ENCODE measurements at regions not wholly inside any gene's neighbourhood (a gene's known extent, or its start where the extent isn't known, plus 50 kb on each side); places are given as distances from the start of the nearest gene placed in this dataset.
"Not testable (repeated sequence)": the region's sequence is repeated elsewhere in the genome, so short reads cannot be mapped to it uniquely, and the experiment has no call there.

GRCh38 chr22:16730894-16731293, 94.3 kb downstream of the XKR3 start:
- ATAC-seq; H3K4me3 ChIP-seq (ENCODE audit: low read length); H3K4me1 ChIP-seq (ENCODE audit: control insufficient read depth, insufficient read depth, low read length); H3K9me3 ChIP-seq (ENCODE audit: control insufficient read depth, low read length); DNase-seq; H3K27ac ChIP-seq (ENCODE audit: low read length); H3K27me3 ChIP-seq (ENCODE audit: control insufficient read depth, insufficient read depth); intact Hi-C loops (cut with DNase I): not testable (repeated sequence)
- 90% methylated on average over 4 of the region's 4 CpGs for WGBS

GRCh38 chr22:16727491-16727890, 97.7 kb downstream of the XKR3 start:
- 28% methylated on average over 1 of the region's 1 CpG for WGBS
- H3K27ac ChIP-seq (ENCODE audit: low read length); H3K4me1 ChIP-seq (ENCODE audit: control insufficient read depth, insufficient read depth, low read length); H3K4me3 ChIP-seq (ENCODE audit: low read length); DNase-seq; H3K9me3 ChIP-seq (ENCODE audit: control insufficient read depth, low read length); intact Hi-C loops (cut with DNase I); H3K27me3 ChIP-seq (ENCODE audit: control insufficient read depth, insufficient read depth); ATAC-seq: not testable (repeated sequence)

GRCh38 chr22:16723241-16723640, 102.0 kb downstream of the XKR3 start:
- intact Hi-C loops (cut with DNase I); H3K9me3 ChIP-seq (ENCODE audit: control insufficient read depth, low read length); H3K27ac ChIP-seq (ENCODE audit: low read length); H3K4me1 ChIP-seq (ENCODE audit: control insufficient read depth, insufficient read depth, low read length); ATAC-seq; H3K27me3 ChIP-seq (ENCODE audit: control insufficient read depth, insufficient read depth); DNase-seq; H3K4me3 ChIP-seq (ENCODE audit: low read length): not testable (repeated sequence)
- WGBS = 62% methylated on average over 4 of the region's 4 CpGs

- H3K4me1 ChIP-seq (ENCODE audit: control insufficient read depth, insufficient read depth, low read length); ATAC-seq; H3K4me3 ChIP-seq (ENCODE audit: low read length); intact Hi-C loops (cut with DNase I); H3K9me3 ChIP-seq (ENCODE audit: control insufficient read depth, low read length); H3K27me3 ChIP-seq (ENCODE audit: control insufficient read depth, insufficient read depth); H3K27ac ChIP-seq (ENCODE audit: low read length); DNase-seq: not testable (repeated sequence)
- 25% methylated on average over 3 of the region's 3 CpGs for WGBS
These were observed 102.6 kb downstream of the XKR3 start for GRCh38 chr22:16722564-16722963.

- ATAC-seq (no peak), DNase-seq (no peak)
- WGBS = 64% methylated on average over 4 of the region's 4 CpGs
- no peak overlapping the region for H3K4me3 ChIP-seq (ENCODE audit: low read length)
- H3K9me3 ChIP-seq (ENCODE audit: control insufficient read depth, low read length) = no peaks in the 10 kb centered on the region
- H3K27me3 ChIP-seq (ENCODE audit: control insufficient read depth, insufficient read depth) = no peaks in the 10 kb centered on the region
- no peaks in the 10 kb centered on the region for H3K4me1 ChIP-seq (ENCODE audit: control insufficient read depth, insufficient read depth, low read length)
- no peak overlapping the region for H3K27ac ChIP-seq (ENCODE audit: low read length)
- intact Hi-C loops (cut with DNase I) = no loop called here
These were observed 103.2 kb downstream of the XKR3 start for GRCh38 chr22:16721961-16722360.

- no peak overlapping the region for H3K4me3 ChIP-seq (ENCODE audit: low read length)
- no peaks in the 10 kb centered on the region for H3K4me1 ChIP-seq (ENCODE audit: control insufficient read depth, insufficient read depth, low read length)
- intact Hi-C loops (cut with DNase I) = no loop called here
- DNase-seq (peak in 2 of 3 donors; percentile 33 to 40), ATAC-seq (no peak)
- WGBS = 17% methylated on average over 35 of the region's 35 CpGs
- no peaks in the 10 kb centered on the region for H3K27me3 ChIP-seq (ENCODE audit: control insufficient read depth, insufficient read depth)
- no peaks in the 10 kb centered on the region for H3K9me3 ChIP-seq (ENCODE audit: control insufficient read depth, low read length)
- H3K27ac ChIP-seq (ENCODE audit: low read length) = no peak overlapping the region
These were observed 107.3 kb downstream of the XKR3 start for GRCh38 chr22:16717699-16718558.

- H3K27ac ChIP-seq (ENCODE audit: low read length); H3K4me3 ChIP-seq (ENCODE audit: low read length); DNase-seq; H3K9me3 ChIP-seq (ENCODE audit: control insufficient read depth, low read length); H3K27me3 ChIP-seq (ENCODE audit: control insufficient read depth, insufficient read depth); H3K4me1 ChIP-seq (ENCODE audit: control insufficient read depth, insufficient read depth, low read length); ATAC-seq; intact Hi-C loops (cut with DNase I): not testable (repeated sequence)
- WGBS = 53% methylated on average over 3 of the region's 3 CpGs
These were observed 110.6 kb downstream of the XKR3 start for GRCh38 chr22:16714568-16714967.

GRCh38 chr22:16702318-16702870, 109.8 kb upstream of the CCT8L2 start:
- H3K4me3 ChIP-seq (ENCODE audit: low read length); H3K9me3 ChIP-seq (ENCODE audit: control insufficient read depth, low read length); DNase-seq; H3K4me1 ChIP-seq (ENCODE audit: control insufficient read depth, insufficient read depth, low read length); H3K27ac ChIP-seq (ENCODE audit: low read length); ATAC-seq; H3K27me3 ChIP-seq (ENCODE audit: control insufficient read depth, insufficient read depth); intact Hi-C loops (cut with DNase I): not testable (repeated sequence)
- WGBS = 43% methylated on average over 2 of the region's 2 CpGs

- H3K27ac ChIP-seq (ENCODE audit: low read length); H3K4me3 ChIP-seq (ENCODE audit: low read length); H3K9me3 ChIP-seq (ENCODE audit: control insufficient read depth, low read length); H3K4me1 ChIP-seq (ENCODE audit: control insufficient read depth, insufficient read depth, low read length); DNase-seq; intact Hi-C loops (cut with DNase I); ATAC-seq; H3K27me3 ChIP-seq (ENCODE audit: control insufficient read depth, insufficient read depth): not testable (repeated sequence)
- 66% methylated on average over 5 of the region's 5 CpGs for WGBS
These were observed 107.8 kb upstream of the CCT8L2 start for GRCh38 chr22:16700390-16700789.

GRCh38 chr22:16699326-16699725, 106.7 kb upstream of the CCT8L2 start:
- Histone ChIP-seq H3K4me1 (ENCODE audit: control insufficient read depth, insufficient read depth, low read length) (no peaks in the 10 kb centered on the region), H3K9me3 (ENCODE audit: control insufficient read depth, low read length) (no peaks in the 10 kb centered on the region), H3K27ac (ENCODE audit: low read length) (no peak overlapping the region), H3K27me3 (ENCODE audit: control insufficient read depth, insufficient read depth) (no peaks in the 10 kb centered on the region), H3K4me3 (ENCODE audit: low read length) (no peak overlapping the region)
- 69% methylated on average over 5 of the region's 5 CpGs for WGBS
- DNase-seq = no peak
- intact Hi-C loops (cut with DNase I) = no loop called here
- no peak for ATAC-seq

GRCh38 chr22:16697492-16698044, 105.0 kb upstream of the CCT8L2 start:
- H3K27ac ChIP-seq (ENCODE audit: low read length); H3K9me3 ChIP-seq (ENCODE audit: control insufficient read depth, low read length); intact Hi-C loops (cut with DNase I); H3K4me3 ChIP-seq (ENCODE audit: low read length); ATAC-seq; H3K27me3 ChIP-seq (ENCODE audit: control insufficient read depth, insufficient read depth); H3K4me1 ChIP-seq (ENCODE audit: control insufficient read depth, insufficient read depth, low read length): not testable (repeated sequence)
- WGBS = 91% methylated on average over 32 of the region's 32 CpGs
- DNase-seq = peak in 1 of 3 donors; percentile 32

Measured in right cardiac atrium (tissue), 5 donors.